GM18951 (cell line): ENCODE measurements at regions not wholly inside any gene's neighbourhood (a gene's known extent, or its start where the extent isn't known, plus 50 kb on each side); places are given as distances from the start of the nearest gene placed in this dataset.
"Not testable (repeated sequence)": the region's sequence is repeated elsewhere in the genome, so short reads cannot be mapped to it uniquely, and the experiment has no call there.

ENCODE experiments used
- POLR2A ChIP-seq: IDR thresholded peaks from 4 replicates; pipeline ENCODE4 v1.6.1; 2011; ENCODE audit warnings: mild to moderate bottlenecking; ENCODE audit not compliant: insufficient read length, insufficient read depth; ENCODE audit errors: extremely low read depth
- in situ Hi-C: fragments of 300-500 bp; cut with MboI; formaldehyde crosslinking; loops from one replicate; pipeline ENCODE4 v1.12.0; 2022; ENCODE audit warnings: low sequenced_read_pairs, mixed read lengths, inconsistent platforms; ENCODE audit not compliant: unreplicated experiment

DNA sequence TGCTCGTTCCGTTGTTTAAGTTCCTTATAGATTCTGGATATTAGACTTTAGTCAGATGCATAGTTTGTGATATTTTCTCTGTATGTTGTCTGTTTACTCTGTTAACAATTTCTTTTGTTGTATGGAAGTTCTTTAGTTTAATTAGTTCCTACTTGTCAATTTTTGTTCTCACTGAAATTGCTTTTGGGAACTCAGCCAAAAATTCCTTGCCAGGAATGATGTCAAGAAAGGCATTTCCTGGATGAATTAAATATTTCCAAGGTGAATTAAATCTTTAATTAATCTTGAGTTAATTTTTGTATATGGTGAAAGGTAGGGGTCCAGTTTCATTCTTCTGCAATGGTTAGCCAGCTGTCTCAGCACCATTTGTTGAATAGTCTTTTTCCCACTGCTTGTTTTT, 406.2 kb upstream of the NOX3 start:
- no peak for TF ChIP-seq POLR2A
- in situ Hi-C loops = no loop called here

DNA sequence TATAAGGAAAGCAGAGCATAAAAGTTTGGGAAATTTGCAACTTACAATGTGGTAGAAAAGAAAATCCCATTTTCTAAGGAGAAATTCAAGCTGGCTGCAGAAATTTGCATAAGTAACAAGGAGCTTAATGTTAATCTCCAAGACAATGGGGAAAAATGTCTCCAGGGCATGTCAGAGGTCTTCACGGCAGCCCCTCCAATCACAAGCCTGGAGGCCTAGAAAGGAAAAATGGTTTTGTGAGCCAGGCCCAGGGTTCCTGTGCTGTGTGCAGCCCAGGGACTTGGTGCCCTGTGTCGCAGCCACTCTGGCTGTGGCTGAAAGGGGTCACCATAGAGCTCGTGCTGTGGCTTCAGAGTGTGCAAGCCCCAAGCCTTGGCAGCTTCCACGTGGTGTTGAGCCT, 403.3 kb upstream of the NOX3 start:
- in situ Hi-C loops = not testable (repeated sequence)

DNA sequence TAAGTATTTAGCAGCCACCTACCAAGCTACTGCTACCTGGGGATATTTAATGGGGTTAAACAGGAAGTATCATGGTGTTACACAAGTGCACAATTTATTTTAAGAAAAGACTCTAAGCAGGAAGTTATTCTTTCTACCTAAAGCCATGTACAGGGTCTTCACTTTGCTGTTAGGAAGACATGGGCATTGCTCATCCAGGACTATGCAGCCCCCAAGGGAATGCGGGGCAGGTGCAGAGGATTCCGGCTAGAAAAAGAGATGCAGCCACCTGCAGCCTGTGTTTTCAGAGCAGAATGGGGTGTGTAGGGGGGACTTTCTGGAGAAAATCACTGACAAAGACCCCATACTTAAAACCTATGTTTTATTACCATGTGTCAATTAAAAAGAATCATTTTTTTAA, 399.1 kb upstream of the NOX3 start:
- in situ Hi-C loops = no loop called here
- TF ChIP-seq POLR2A = no peak

DNA sequence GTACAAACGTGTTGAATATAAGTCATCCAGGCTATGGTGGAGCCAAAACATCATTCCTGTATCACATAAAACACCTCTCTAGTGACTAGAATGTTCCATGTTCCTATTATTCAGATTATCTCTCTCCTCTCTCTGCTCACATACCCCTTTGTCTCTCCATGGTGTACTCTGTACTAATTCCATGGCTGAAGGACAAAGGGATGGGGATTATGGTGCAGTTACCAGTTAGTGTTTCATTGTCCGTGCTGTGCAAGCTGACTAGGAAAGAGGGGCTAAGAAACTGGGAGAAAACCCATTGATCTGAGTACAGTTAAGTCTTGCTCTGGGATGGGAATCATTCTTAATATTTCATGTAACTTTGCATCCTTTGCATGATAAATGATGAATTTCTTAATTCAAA, 397.4 kb upstream of the NOX3 start:
- in situ Hi-C loops = no loop called here
- no peak for TF ChIP-seq POLR2A

DNA sequence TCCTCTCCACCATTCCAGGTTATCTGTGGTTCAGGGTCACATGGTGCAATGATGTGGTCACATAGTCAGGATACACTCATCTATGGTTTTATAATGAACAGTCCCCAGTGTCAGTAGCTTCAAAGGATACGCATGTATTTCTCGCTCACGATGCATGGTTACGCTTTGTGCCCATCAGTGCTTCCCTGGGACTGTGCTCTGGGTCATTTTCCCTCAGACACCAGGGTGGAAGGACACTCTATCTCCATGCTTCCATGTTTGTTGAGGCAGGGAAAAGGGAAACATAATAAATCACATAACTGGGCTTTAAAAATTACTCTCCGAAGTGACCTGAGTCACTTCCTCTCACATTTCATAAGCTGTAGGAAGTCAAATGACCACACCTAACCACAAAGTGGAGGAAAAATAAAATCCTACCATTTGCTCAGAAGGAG, 394.8 kb upstream of the NOX3 start:
- no peak for TF ChIP-seq POLR2A
- in situ Hi-C loops = no loop called here

DNA sequence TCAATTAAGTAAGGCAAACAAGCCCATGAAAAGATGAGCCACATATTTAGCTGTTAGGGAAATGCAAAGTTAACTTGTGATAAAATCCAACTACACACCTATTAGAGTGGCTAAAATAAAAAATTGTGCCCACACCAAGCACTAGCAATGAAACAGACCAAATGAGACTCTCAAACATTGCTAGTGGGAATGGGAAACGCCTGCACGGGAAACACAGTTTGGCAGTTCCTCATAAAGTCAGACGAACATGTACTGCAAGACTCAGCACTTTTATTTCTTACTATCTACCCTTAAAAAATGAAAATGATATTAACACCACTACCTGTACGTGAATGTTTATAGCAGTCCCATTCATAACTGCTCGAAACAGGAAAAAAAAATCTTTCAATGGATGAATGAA, 392.1 kb upstream of the NOX3 start:
- no peak for TF ChIP-seq POLR2A
- in situ Hi-C loops = no loop called here

DNA sequence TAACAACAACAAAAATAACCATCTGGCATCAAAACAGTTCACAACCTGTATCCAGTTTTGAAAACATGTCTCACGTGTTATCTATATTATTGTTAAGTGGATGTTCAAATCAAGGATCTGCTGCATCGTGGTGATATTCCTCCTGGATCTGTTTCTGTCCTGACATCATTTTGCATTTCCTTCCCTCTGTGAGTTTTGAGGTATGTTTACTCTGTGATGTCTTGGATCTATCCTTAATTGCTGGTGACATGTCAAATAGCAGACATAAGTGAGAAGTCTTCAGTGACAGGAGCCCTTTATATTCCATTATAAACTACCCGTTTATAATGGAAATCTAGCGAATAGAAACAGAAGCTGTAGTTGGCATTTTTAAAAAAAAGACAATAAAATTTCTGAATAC, 381.8 kb upstream of the NOX3 start:
- TF ChIP-seq POLR2A = no peak
- in situ Hi-C loops = no loop called here

DNA sequence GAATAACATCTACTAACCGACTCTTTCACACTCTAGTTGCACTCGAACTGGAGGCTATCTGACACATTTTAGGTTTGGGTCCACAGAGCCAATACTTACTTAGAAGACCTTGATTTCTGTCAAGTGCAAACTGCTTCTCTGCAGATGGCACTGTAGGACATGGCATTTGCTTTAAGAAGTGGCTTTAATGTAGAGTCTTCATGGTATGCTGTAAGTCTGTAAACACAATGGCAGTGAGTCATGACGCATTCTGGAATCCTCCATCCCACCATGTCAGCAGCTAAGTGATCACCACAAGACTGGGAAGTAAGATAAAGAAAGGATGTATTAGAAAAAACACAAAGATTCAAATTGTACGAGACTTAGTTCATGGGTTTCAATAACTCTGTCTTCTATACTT, 377.0 kb upstream of the NOX3 start:
- no peak for TF ChIP-seq POLR2A
- in situ Hi-C loops = no loop called here

DNA sequence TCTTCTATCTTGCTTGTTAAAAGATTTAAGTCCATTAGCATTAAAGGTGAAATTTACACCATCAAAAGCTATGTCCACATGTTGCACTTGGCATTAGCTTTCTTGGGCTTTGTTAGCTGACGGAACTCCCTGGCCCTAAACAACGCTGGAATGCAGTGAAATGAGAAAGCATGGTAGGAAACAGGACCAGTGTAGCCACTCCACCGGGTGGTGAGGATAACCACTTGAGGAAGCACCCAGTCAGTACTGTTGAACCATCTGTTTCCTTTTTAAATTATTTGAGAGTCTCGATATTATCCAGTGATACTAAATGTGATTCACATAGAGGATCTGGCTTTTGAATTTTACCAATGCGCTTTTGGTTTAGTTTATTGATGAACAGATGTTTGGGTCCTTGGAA, 374.9 kb upstream of the NOX3 start:
- TF ChIP-seq POLR2A = no peak
- in situ Hi-C loops = no loop called here

DNA sequence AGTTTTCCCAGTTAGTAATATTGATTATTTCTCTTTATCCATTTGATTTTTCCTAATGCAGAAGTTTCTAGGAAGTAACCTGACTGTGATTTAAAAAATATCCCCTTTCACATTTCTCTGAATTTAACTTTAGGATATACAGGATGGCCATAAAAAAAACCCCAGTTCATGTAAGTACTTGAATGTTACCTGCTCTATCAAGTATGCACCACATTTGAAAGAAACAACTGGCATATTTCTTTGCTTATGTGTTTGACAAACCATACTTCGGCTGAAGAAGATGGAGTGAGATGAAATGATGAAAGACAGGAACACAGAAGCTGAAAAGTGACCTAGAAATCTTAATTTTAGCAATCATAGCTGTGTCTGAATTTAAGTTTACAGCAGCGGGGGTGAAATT, 374.0 kb upstream of the NOX3 start:
- in situ Hi-C loops = no loop called here
- TF ChIP-seq POLR2A = no peak

DNA sequence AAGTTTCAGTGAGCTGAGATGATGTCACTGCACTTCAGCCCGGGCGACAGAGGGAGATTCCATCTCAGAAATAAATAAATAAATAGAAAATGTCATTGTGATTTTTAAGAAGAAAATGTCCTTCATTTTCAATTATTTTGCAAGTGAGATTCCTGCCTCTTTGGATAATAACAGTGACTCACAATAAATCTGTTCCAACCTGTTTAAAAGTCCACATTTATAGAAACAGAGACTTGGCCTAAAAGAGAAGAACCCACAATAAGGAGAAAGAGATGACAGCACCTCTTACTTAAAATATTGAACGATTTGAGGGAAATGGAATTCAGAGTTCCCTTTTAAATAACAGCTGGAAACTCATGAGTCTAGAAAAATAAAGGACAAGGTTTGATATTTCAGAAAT, 373.4 kb upstream of the NOX3 start:
- TF ChIP-seq POLR2A = no peak
- in situ Hi-C loops = no loop called here

DNA sequence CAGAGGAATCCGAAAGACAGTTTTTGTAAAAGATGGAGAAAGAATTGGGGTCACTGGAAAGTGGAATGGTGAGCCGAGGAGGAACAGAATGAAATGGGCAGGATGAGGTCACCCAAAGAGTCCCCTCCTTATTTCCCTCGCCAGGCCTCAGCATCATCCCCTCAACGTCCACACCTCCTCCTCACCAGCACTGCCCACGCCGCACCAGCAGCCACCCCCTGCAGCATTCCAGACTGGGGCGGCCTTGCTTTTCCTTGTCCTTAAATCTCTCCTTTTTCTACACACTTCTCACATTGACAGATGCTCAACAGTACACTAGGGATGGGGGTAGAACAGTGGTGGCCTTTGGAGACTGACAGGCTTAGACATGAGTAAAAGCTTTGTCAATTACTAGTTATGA, 363.1 kb upstream of the NOX3 start:
- no peak for TF ChIP-seq POLR2A

DNA sequence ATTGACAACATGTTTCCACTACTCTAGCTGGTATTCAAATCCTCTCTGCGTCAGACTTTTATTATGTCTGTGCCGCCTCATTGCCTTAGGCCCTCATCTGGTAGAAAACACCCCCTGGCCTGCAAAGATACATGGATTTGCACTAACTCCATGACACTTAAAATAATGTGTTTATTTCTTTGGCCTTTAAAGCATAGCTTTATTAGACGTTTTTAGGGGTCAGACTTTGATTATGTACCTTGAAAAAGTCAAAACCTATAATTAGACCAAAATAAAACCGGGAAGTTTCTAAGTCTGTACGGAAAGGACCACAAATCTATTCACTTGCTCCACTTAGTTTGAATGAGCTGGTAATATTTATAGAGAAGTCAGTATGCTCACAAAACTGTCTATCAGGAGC, 357.9 kb upstream of the NOX3 start:
- in situ Hi-C loops = no loop called here
- TF ChIP-seq POLR2A = no peak

More for the DNA sequence above, 363.1 kb upstream of the NOX3 start:
- in situ Hi-C loops = no loop called here

DNA sequence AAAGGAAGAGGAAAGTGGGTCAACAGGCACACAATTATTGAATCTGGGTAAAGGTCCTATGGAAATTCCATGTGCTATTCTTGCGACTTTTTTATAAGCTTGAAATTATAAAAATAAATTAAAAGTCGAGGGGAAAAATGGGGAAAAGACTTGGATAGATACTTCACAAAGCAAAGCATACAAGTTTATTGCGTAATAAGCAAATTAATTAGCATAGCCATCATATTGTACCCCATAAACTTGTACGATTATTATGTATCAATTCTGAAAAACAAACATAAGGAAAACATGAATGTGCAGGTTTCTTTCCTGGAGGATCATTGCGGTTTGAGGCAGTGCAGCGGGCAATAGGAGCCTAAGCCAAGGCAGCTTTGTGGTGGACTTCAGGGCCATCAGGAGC, 351.6 kb upstream of the NOX3 start:
- TF ChIP-seq POLR2A = no peak
- in situ Hi-C loops = no loop called here

DNA sequence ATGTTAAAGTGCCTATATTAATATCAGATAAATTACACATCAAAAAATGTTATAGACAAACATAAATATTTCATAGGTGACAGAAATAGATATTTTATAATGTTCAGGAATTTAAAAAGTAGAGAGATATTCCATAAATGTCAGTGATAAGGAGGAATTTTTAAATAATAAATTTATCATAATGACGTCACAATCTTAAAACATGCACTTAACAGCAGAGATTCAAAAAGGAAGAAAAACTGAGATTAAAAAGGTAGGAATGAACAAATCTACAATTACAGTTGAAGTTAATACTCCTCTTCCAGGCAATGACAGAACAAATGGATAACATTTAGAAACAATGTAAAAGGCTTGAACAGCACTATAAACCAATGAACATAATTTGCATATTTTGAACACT, 345.4 kb upstream of the NOX3 start:
- in situ Hi-C loops = no loop called here
- TF ChIP-seq POLR2A = no peak

DNA sequence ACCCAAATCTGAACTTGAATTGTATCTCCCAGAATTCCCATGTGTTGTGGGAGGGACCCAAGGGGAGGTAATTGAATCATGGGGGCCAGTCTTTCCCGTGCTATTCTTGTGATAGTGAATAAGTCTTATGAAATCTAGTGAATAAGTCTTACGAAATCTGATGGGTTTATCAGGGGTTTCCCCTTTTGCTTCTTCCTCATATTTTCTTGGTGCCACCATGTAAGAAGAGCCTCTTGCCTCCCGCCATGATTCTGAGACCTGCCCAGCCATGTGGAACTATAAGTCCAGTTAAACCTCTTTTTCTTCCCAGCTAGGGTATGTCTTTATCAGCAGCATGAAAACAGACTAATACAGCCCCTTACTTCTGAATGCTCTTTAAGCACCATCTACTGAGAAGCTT, 343.2 kb upstream of the NOX3 start:
- in situ Hi-C loops = not testable (repeated sequence)
